H9 (cell line): ENCODE measurements at regions not wholly inside any gene's neighbourhood (a gene's known extent, or its start where the extent isn't known, plus 50 kb on each side); places are given as distances from the start of the nearest gene placed in this dataset.

ENCODE experiments used
- DNase-seq: peaks from one replicate; pipeline ENCODE4 v3.0.0-alpha.2; 2017
- H2AFZ ChIP-seq: one replicate; pipeline ENCODE4 v1.6.1; 2013; ENCODE audit warnings: mild to moderate bottlenecking, low read length, control low read depth, moderate library complexity
- H2AK5ac ChIP-seq: 2 replicates; pipeline ENCODE4 v1.6.1; 2013; ENCODE audit warnings: low read length, control low read depth, mixed read lengths; ENCODE audit not compliant: insufficient read length
- H2BK120ac ChIP-seq: one replicate; pipeline ENCODE4 v1.6.1; 2013; ENCODE audit warnings: low read depth, mild to moderate bottlenecking, low read length, control low read depth, inconsistent platforms; ENCODE audit not compliant: poor library complexity, severe bottlenecking
- H2BK12ac ChIP-seq: 2 replicates; pipeline ENCODE4 v1.6.1; 2013; ENCODE audit warnings: low read length, control low read depth, mixed read lengths, low read depth; ENCODE audit not compliant: insufficient read length
- H2BK15ac ChIP-seq: 2 replicates; pipeline ENCODE4 v1.6.1; 2013; ENCODE audit warnings: low read depth, low read length, control low read depth
- H2BK20ac ChIP-seq: one replicate; pipeline ENCODE4 v1.6.1; 2013; ENCODE audit warnings: low read depth, mild to moderate bottlenecking, low read length, control low read depth, inconsistent platforms; ENCODE audit not compliant: poor library complexity, severe bottlenecking
- H2BK5ac ChIP-seq: 2 replicates; pipeline ENCODE4 v1.6.1; 2013; ENCODE audit warnings: low read length, control low read depth, mixed read lengths; ENCODE audit not compliant: insufficient read length
- H3K14ac ChIP-seq: 2 replicates; pipeline ENCODE4 v1.6.1; 2013; ENCODE audit warnings: low read length, control low read depth; ENCODE audit not compliant: insufficient read depth
- H3K18ac ChIP-seq: 2 replicates; pipeline ENCODE4 v1.6.1; 2013; ENCODE audit warnings: low read depth, mild to moderate bottlenecking, mixed read lengths, low read length, control low read depth; ENCODE audit not compliant: insufficient read length
- H3K23ac ChIP-seq: 2 replicates; pipeline ENCODE4 v1.6.1; 2013; ENCODE audit warnings: low read length, control low read depth, mixed read lengths, low read depth; ENCODE audit not compliant: insufficient read length
- H3K23me2 ChIP-seq: 2 replicates; pipeline ENCODE4 v1.6.1; 2013; ENCODE audit warnings: low read depth, mild to moderate bottlenecking, mixed read lengths, low read length, control low read depth; ENCODE audit not compliant: insufficient read length, poor library complexity, severe bottlenecking
- H3K27ac ChIP-seq: 2 replicates; pipeline ENCODE4 v1.5.1; 2013; ENCODE audit warnings: low read length, control low read depth, mixed read lengths, low read depth; ENCODE audit not compliant: insufficient read length
- H3K27me3 ChIP-seq: 2 replicates; pipeline ENCODE4 v1.6.1; 2013; ENCODE audit warnings: low read length, control low read depth, inconsistent platforms; ENCODE audit not compliant: insufficient read depth
- H3K4ac ChIP-seq: 2 replicates; pipeline ENCODE4 v1.6.1; 2013; ENCODE audit warnings: low read depth, mild to moderate bottlenecking, control low read depth, inconsistent platforms, low read length, moderate library complexity
- H3K4me1 ChIP-seq: 2 replicates; pipeline ENCODE4 v1.6.1; 2013; ENCODE audit warnings: low read length, control low read depth, inconsistent platforms; ENCODE audit not compliant: insufficient read depth
- H3K4me2 ChIP-seq: 2 replicates; pipeline ENCODE4 v1.6.1; 2013; ENCODE audit warnings: low read length, control low read depth, mixed read lengths; ENCODE audit not compliant: insufficient read length, insufficient read depth
- H3K56ac ChIP-seq: 2 replicates; pipeline ENCODE4 v1.6.1; 2013; ENCODE audit warnings: low read depth, mild to moderate bottlenecking, mixed read lengths, low read length, control low read depth; ENCODE audit not compliant: insufficient read length
- H3K79me1 ChIP-seq: 2 replicates; pipeline ENCODE4 v1.6.1; 2013; ENCODE audit warnings: low read depth, mild to moderate bottlenecking, moderate library complexity, low read length, control low read depth, inconsistent platforms; ENCODE audit not compliant: insufficient read depth, poor library complexity, severe bottlenecking
- H3K79me2 ChIP-seq: 2 replicates; pipeline ENCODE4 v1.6.1; 2013; ENCODE audit warnings: low read length, control low read depth, inconsistent platforms; ENCODE audit not compliant: insufficient read depth
- H3K9ac ChIP-seq: 2 replicates; pipeline ENCODE4 v1.6.1; 2013; ENCODE audit warnings: low read length, control low read depth, mixed read lengths; ENCODE audit not compliant: insufficient read length; ENCODE audit errors: extremely low read depth
- H3K9me3 ChIP-seq: one replicate; pipeline ENCODE4 v1.6.1; 2013; ENCODE audit warnings: low read depth, low read length, inconsistent platforms; ENCODE audit not compliant: control insufficient read depth
- H3T11ph ChIP-seq: one replicate; pipeline ENCODE4 v1.6.1; 2013; ENCODE audit warnings: mild to moderate bottlenecking, low read length, control low read depth, inconsistent platforms
- H4K20me1 ChIP-seq: one replicate; pipeline ENCODE4 v1.6.1; 2013; ENCODE audit not compliant: control insufficient read depth, insufficient read length, insufficient read depth
- H4K5ac ChIP-seq: 2 replicates; pipeline ENCODE4 v1.6.1; 2013; ENCODE audit warnings: low read depth, mild to moderate bottlenecking, mixed read lengths, low read length, control low read depth; ENCODE audit not compliant: insufficient read length
- H4K8ac ChIP-seq: replicated peaks from 2 replicates; pipeline ENCODE4 v1.6.1; 2013; ENCODE audit warnings: low read length, control low read depth, mixed read lengths, low read depth; ENCODE audit not compliant: insufficient read length
- H4K91ac ChIP-seq: 2 replicates; pipeline ENCODE4 v1.6.1; 2013; ENCODE audit warnings: low read depth, mild to moderate bottlenecking, moderate library complexity, mixed read lengths, low read length, control low read depth; ENCODE audit not compliant: insufficient read length
- H3K27ac Mint-ChIP-seq, 3 experiments: 2 replicates in 2 of 3; 3 replicates in 1 of 3; pipeline ENCODE4 v1.8.0; 2020 to 2021; ENCODE audit warnings: mixed read lengths in 3 of 3, mild to moderate bottlenecking in 1 of 3, moderate library complexity in 1 of 3
- H3K27me3 Mint-ChIP-seq: 2 replicates; pipeline ENCODE4 v1.8.0; 2021; ENCODE audit warnings: low read depth, mild to moderate bottlenecking, moderate library complexity, mixed read lengths
- H3K36me3 Mint-ChIP-seq, 3 experiments: 2 replicates in 2 of 3; 3 replicates in 1 of 3; pipeline ENCODE4 v1.8.0; 2020 to 2021; ENCODE audit warnings: low read depth in 3 of 3, mixed read lengths in 3 of 3; ENCODE audit not compliant: insufficient read depth in 1 of 3
- H3K4me1 Mint-ChIP-seq, 2 experiments: 2 replicates each; pipeline ENCODE4 v1.8.0; 2020; ENCODE audit warnings: mixed read lengths in 2 of 2
- H3K4me3 Mint-ChIP-seq, 2 experiments: 2 replicates in 1 of 2; 3 replicates in 1 of 2; pipeline ENCODE4 v1.8.0; 2020 to 2021; ENCODE audit warnings: mild to moderate bottlenecking in 2 of 2, mixed read lengths in 2 of 2, moderate library complexity in 1 of 2
- H3K9me3 Mint-ChIP-seq, 2 experiments: 2 replicates in 1 of 2; 3 replicates in 1 of 2; pipeline ENCODE4 v1.8.0; 2020; ENCODE audit warnings: mild to moderate bottlenecking in 2 of 2, mixed read lengths in 2 of 2, moderate library complexity in 1 of 2
- CTCF ChIP-seq: fragments of 200-600 bp; sonication (generic); conservative IDR thresholded peaks from 3 replicates; pipeline ENCODE4 v1.8.0; 2021; ENCODE audit warnings: antibody characterized with exemption, mild to moderate bottlenecking
- WGBS: extraction: QIAGEN DNeasy Blood & Tissue Kit; methylation state at CpG from one replicate; pipeline ENCODE4 v1.1.7; 2013; ENCODE audit warnings: missing lambda C conversion rate, low lambda C conversion rate, mixed read lengths; ENCODE audit not compliant: insufficient read length; ENCODE audit errors: extremely low coverage; 5-methylcytosine and 5-hydroxymethylcytosine counted together

GRCh38 chr3:117479095-117479494 is 769.5 kb downstream of the TUSC7 start:
- no peak overlapping the region for H4K8ac ChIP-seq
- Mint-ChIP-seq H3K9me3 (no peaks in the 10 kb centered on the region; a peak in 1 of 5 replicates), H3K36me3 (no peaks in the 10 kb centered on the region), H3K27me3 (no peaks in the 10 kb centered on the region), H3K27ac (no peak overlapping the region), H3K4me1 (peaks cover 6 to 9% of the 10 kb centered on the region in 2 experiments), H3K4me3 (no peak overlapping the region)
- no peaks in the 10 kb centered on the region for H3K79me2 ChIP-seq
- H2BK5ac ChIP-seq: no peak overlapping the region
- no peaks in the 10 kb centered on the region for H4K20me1 ChIP-seq
- no peak overlapping the region for H3K18ac ChIP-seq
- no peak overlapping the region for H2BK12ac ChIP-seq
- H3K4me1 ChIP-seq: peaks cover 3% of the 10 kb centered on the region; the same call in 1 of the 2 replicates
- no CpG with 5 or more reads among the region's 2 CpGs for WGBS
- H3K9ac ChIP-seq: no peak overlapping the region
- no peak overlapping the region for H4K91ac ChIP-seq
- no peaks in the 10 kb centered on the region for H3K79me1 ChIP-seq
- no peak overlapping the region for H3K27ac ChIP-seq
- H3K56ac ChIP-seq: no peak overlapping the region
- TF ChIP-seq CTCF: no peak
- no peak for DNase-seq
- H3K4ac ChIP-seq: no peak overlapping the region
- H2BK15ac ChIP-seq: no peak overlapping the region
- H3T11ph ChIP-seq: no peak overlapping the region
- no peak overlapping the region for H2AK5ac ChIP-seq
- no peaks in the 10 kb centered on the region for H3K23me2 ChIP-seq
- H4K5ac ChIP-seq: no peak overlapping the region
- no peaks in the 10 kb centered on the region for H3K9me3 ChIP-seq
- no peaks in the 10 kb centered on the region for H3K27me3 ChIP-seq
- H2BK120ac ChIP-seq: no peak overlapping the region
- H3K4me2 ChIP-seq: no peak overlapping the region
- no peak overlapping the region for H2AFZ ChIP-seq
- no peak overlapping the region for H3K14ac ChIP-seq
- H2BK20ac ChIP-seq: no peak overlapping the region
- H3K23ac ChIP-seq: no peak overlapping the region
